ENCODE measurements at regions not wholly inside any gene's neighbourhood (a gene's known extent, or its start where the extent isn't known, plus 50 kb on each side); places are given as distances from the start of the nearest gene placed in this dataset.

DNA sequence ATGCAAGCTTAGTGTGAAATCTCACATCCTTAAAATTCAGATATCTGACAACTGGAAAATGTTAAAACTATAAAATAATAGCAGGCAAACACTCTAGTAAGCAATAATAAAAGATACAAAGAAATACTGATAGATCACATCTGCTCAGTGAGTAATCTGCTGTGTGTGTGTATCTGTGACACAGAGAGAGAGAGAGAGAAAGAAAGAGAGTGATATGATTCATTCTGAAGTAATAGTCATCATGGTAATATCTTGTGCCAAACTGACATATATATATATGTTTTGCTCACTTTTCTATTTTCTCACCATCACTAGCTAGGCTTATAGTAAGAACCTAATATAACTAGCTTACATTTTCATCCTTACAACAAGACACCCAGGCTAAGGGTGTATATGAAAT lies 288.0 kb upstream of the SLITRK6 start:
- no peak for TF ChIP-seq POLR2A (IDR thresholded peaks at IDR 0.05; ENCODE audit: low read depth, low read length)
- no peak for TF ChIP-seq TAF1 (IDR thresholded peaks at IDR 0.05; ENCODE audit: low read depth, low read length)
- TF ChIP-seq POLR2AphosphoS5 (IDR thresholded peaks at IDR 0.05; ENCODE audit: low read depth, low read length), result no peak
- TF ChIP-seq POU2F2 (IDR thresholded peaks at IDR 0.05; ENCODE audit: low read depth, low read length), result no peak
- TF ChIP-seq SPI1 (IDR thresholded peaks at IDR 0.05; ENCODE audit: low read depth, low read length), result no peak

Measured in GM12891 (cell line).